IPS-20b (cell line): ENCODE measurements at regions not wholly inside any gene's neighbourhood (a gene's known extent, or its start where the extent isn't known, plus 50 kb on each side); places are given as distances from the start of the nearest gene placed in this dataset.

ENCODE experiments used
- H3K27ac ChIP-seq: one replicate; pipeline ENCODE4 v1.5.1; 2013; ENCODE audit warnings: low read length
- H3K27me3 ChIP-seq: 2 replicates; pipeline ENCODE4 v1.6.1; 2013; ENCODE audit warnings: mild to moderate bottlenecking, low read length, inconsistent platforms; ENCODE audit not compliant: insufficient read depth
- H3K36me3 ChIP-seq: 2 replicates; pipeline ENCODE4 v1.6.1; 2013; ENCODE audit warnings: low read depth, mild to moderate bottlenecking, inconsistent platforms, low read length, moderate library complexity; ENCODE audit not compliant: insufficient read depth
- H3K4me1 ChIP-seq: 2 replicates; pipeline ENCODE4 v1.6.1; 2013; ENCODE audit warnings: mild to moderate bottlenecking, control low read depth, inconsistent platforms, low read length, moderate library complexity; ENCODE audit not compliant: insufficient read depth
- H3K4me3 ChIP-seq: 2 replicates; pipeline ENCODE4 v1.5.1; 2013; ENCODE audit warnings: mild to moderate bottlenecking, low read length, inconsistent platforms
- H3K9ac ChIP-seq: 2 replicates; pipeline ENCODE4 v1.6.1; 2013; ENCODE audit warnings: low read depth, mild to moderate bottlenecking, inconsistent platforms, low read length, moderate library complexity
- H3K9me3 ChIP-seq: 2 replicates; pipeline ENCODE4 v1.6.1; 2013; ENCODE audit warnings: mild to moderate bottlenecking, low read depth, low read length, inconsistent platforms; ENCODE audit not compliant: insufficient read depth

- no peaks in the 10 kb centered on the region for H3K27me3 ChIP-seq
- no peak overlapping the region for H3K4me3 ChIP-seq
- H3K27ac ChIP-seq = no peak overlapping the region
- H3K36me3 ChIP-seq = no peaks in the 10 kb centered on the region
- no peak overlapping the region for H3K9ac ChIP-seq
- no peaks in the 10 kb centered on the region; the same call in 1 of the 2 replicates for H3K9me3 ChIP-seq
- H3K4me1 ChIP-seq = no peaks in the 10 kb centered on the region
These were observed 198.8 kb downstream of the RAB28 start for GRCh38 chr4:13285336-13285735.

- no peak overlapping the region for H3K4me3 ChIP-seq
- H3K4me1 ChIP-seq = no peaks in the 10 kb centered on the region
- H3K27me3 ChIP-seq = no peaks in the 10 kb centered on the region
- H3K36me3 ChIP-seq = no peaks in the 10 kb centered on the region
- no peaks in the 10 kb centered on the region; the same call in 1 of the 2 replicates for H3K9me3 ChIP-seq
- no peak overlapping the region for H3K27ac ChIP-seq
- no peak overlapping the region for H3K9ac ChIP-seq
These were observed 199.2 kb downstream of the RAB28 start for GRCh38 chr4:13284932-13285331.

- no peaks in the 10 kb centered on the region for H3K4me1 ChIP-seq
- H3K4me3 ChIP-seq = no peak overlapping the region
- H3K36me3 ChIP-seq = no peaks in the 10 kb centered on the region
- H3K9ac ChIP-seq = no peak overlapping the region
- no peaks in the 10 kb centered on the region for H3K27me3 ChIP-seq
- 0 out of 2 replicates have a peak, but pooled peaks cover 12% of the 10 kb centered on the region for H3K9me3 ChIP-seq
- H3K27ac ChIP-seq = no peak overlapping the region
These were observed 207.8 kb downstream of the RAB28 start for GRCh38 chr4:13276357-13276756.

- Histone ChIP-seq H3K4me3 (no peak overlapping the region), H3K27me3 (no peaks in the 10 kb centered on the region), H3K27ac (no peak overlapping the region), H3K9me3 (0 out of 2 replicates have a peak, but pooled peaks cover 6% of the 10 kb centered on the region), H3K4me1 (peaks cover 14% of the 10 kb centered on the region), H3K36me3 (no peaks in the 10 kb centered on the region), H3K9ac (no peak overlapping the region)
These were observed 215.4 kb downstream of the RAB28 start for GRCh38 chr4:13268703-13269102.

- Histone ChIP-seq H3K9ac (no peak overlapping the region), H3K4me1 (peaks cover 14% of the 10 kb centered on the region), H3K27me3 (no peaks in the 10 kb centered on the region), H3K27ac (no peak overlapping the region), H3K9me3 (0 out of 2 replicates have a peak, but pooled peaks cover 1% of the 10 kb centered on the region), H3K36me3 (no peaks in the 10 kb centered on the region), H3K4me3 (no peak overlapping the region)
These were observed 216.0 kb downstream of the RAB28 start for GRCh38 chr4:13268165-13268564.

GRCh38 chr4:13267091-13267490 is 217.0 kb downstream of the RAB28 start:
- H3K9ac ChIP-seq = no peak overlapping the region
- no peak overlapping the region for H3K27ac ChIP-seq
- peaks cover 14% of the 10 kb centered on the region for H3K4me1 ChIP-seq
- no peaks in the 10 kb centered on the region for H3K27me3 ChIP-seq
- H3K36me3 ChIP-seq = no peaks in the 10 kb centered on the region
- no peaks in the 10 kb centered on the region for H3K9me3 ChIP-seq
- no peak overlapping the region for H3K4me3 ChIP-seq

GRCh38 chr4:13266687-13267086 is 217.5 kb downstream of the RAB28 start:
- Histone ChIP-seq H3K27ac (no peak overlapping the region), H3K9me3 (no peaks in the 10 kb centered on the region), H3K27me3 (no peaks in the 10 kb centered on the region), H3K4me1 (peaks cover 17% of the 10 kb centered on the region), H3K4me3 (no peak overlapping the region), H3K9ac (no peak overlapping the region), H3K36me3 (no peaks in the 10 kb centered on the region)

GRCh38 chr4:13263967-13264525 is 220.1 kb downstream of the RAB28 start:
- no peak overlapping the region for H3K9ac ChIP-seq
- peaks cover 17% of the 10 kb centered on the region for H3K4me1 ChIP-seq
- H3K27me3 ChIP-seq = no peaks in the 10 kb centered on the region
- H3K27ac ChIP-seq = no peak overlapping the region
- H3K4me3 ChIP-seq = no peak overlapping the region
- no peaks in the 10 kb centered on the region for H3K9me3 ChIP-seq
- H3K36me3 ChIP-seq = no peaks in the 10 kb centered on the region

GRCh38 chr4:13262816-13263215 is 221.3 kb downstream of the RAB28 start:
- Histone ChIP-seq H3K4me3 (no peak overlapping the region), H3K36me3 (no peaks in the 10 kb centered on the region), H3K9me3 (no peaks in the 10 kb centered on the region), H3K27me3 (no peaks in the 10 kb centered on the region), H3K9ac (no peak overlapping the region), H3K27ac (no peak overlapping the region), H3K4me1 (peaks cover 7% of the 10 kb centered on the region; the same call in 1 of the 2 replicates)

GRCh38 chr4:13261486-13262257 is 222.5 kb downstream of the RAB28 start:
- Histone ChIP-seq H3K4me3 (no peak overlapping the region), H3K27ac (no peak overlapping the region)

GRCh38 chr4:13260513-13260912 is 223.6 kb downstream of the RAB28 start:
- H3K9ac ChIP-seq = no peak overlapping the region
- no peaks in the 10 kb centered on the region for H3K9me3 ChIP-seq
- H3K4me1 ChIP-seq = 0 out of 2 replicates have a peak, but pooled peaks cover 7% of the 10 kb centered on the region
- H3K27ac ChIP-seq = no peak overlapping the region
- no peaks in the 10 kb centered on the region for H3K36me3 ChIP-seq
- H3K4me3 ChIP-seq = no peak overlapping the region
- H3K27me3 ChIP-seq = no peaks in the 10 kb centered on the region

More at GRCh38 chr4:13261486-13262257, 222.5 kb downstream of the RAB28 start:
- Histone ChIP-seq H3K9me3 (no peaks in the 10 kb centered on the region), H3K9ac (no peak overlapping the region), H3K36me3 (no peaks in the 10 kb centered on the region), H3K27me3 (no peaks in the 10 kb centered on the region), H3K4me1 (0 out of 2 replicates have a peak, but pooled peaks cover 7% of the 10 kb centered on the region)

- no peak overlapping the region for H3K4me3 ChIP-seq
- H3K9me3 ChIP-seq = no peaks in the 10 kb centered on the region; the same call in 1 of the 2 replicates
- no peak overlapping the region for H3K9ac ChIP-seq
- H3K27me3 ChIP-seq = no peaks in the 10 kb centered on the region
- no peak overlapping the region for H3K27ac ChIP-seq
- no peaks in the 10 kb centered on the region for H3K36me3 ChIP-seq
- no peaks in the 10 kb centered on the region for H3K4me1 ChIP-seq
These were observed 233.9 kb downstream of the RAB28 start for GRCh38 chr4:13250263-13250662.
